Ovary (tissue), 3 donors: ENCODE measurements at regions not wholly inside any gene's neighbourhood (a gene's known extent, or its start where the extent isn't known, plus 50 kb on each side); places are given as distances from the start of the nearest gene placed in this dataset.

Source experiments
- POLR2A ChIP-seq: fragments of 450-650 bp; IDR thresholded peaks from one replicate; pipeline ENCODE4 v1.6.1; 2017; ENCODE audit warnings: antibody characterized with exemption, mild to moderate bottlenecking, moderate library complexity
- TF ChIP-seq, protein P1 (sequence below), 3 donors: fragments of 450-650 bp in 2 of 3; fragments of 200-600 bp in 1 of 3; IDR thresholded peaks; one replicate each; pipeline versions ENCODE4 v1.5.1 to v1.8.0; 2016 to 2022; ENCODE audit warnings: antibody characterized with exemption in 3 of 3, mild to moderate bottlenecking in 1 of 3
- donor health status: DM: no; HTN: no; CAD: no.

DNA sequence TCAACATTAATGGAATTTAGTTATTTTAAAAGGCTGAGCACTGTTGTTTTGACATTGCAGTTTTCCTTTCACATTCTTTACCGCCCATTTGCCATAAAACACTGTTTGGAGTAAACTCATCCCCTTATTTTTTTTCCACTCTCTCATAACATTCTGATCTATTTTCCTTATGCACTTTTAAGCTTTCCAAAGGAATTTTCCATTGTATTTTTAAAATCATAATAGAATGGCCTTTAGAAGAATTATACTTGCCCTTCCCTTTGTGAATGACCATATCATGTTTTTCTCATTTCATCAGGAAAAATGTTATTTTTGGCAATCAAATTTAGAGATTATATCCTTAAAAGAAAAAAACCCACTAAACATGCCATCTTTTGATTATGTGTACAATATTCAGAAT is 1074.2 kb downstream of the STIM2 start:
- no peak for TF ChIP-seq POLR2A
- TF ChIP-seq, protein P1, sequence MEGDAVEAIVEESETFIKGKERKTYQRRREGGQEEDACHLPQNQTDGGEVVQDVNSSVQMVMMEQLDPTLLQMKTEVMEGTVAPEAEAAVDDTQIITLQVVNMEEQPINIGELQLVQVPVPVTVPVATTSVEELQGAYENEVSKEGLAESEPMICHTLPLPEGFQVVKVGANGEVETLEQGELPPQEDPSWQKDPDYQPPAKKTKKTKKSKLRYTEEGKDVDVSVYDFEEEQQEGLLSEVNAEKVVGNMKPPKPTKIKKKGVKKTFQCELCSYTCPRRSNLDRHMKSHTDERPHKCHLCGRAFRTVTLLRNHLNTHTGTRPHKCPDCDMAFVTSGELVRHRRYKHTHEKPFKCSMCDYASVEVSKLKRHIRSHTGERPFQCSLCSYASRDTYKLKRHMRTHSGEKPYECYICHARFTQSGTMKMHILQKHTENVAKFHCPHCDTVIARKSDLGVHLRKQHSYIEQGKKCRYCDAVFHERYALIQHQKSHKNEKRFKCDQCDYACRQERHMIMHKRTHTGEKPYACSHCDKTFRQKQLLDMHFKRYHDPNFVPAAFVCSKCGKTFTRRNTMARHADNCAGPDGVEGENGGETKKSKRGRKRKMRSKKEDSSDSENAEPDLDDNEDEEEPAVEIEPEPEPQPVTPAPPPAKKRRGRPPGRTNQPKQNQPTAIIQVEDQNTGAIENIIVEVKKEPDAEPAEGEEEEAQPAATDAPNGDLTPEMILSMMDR (IDR thresholded peaks at IDR 0.05), result no peak
